ENCODE measurements at regions not wholly inside any gene's neighbourhood (a gene's known extent, or its start where the extent isn't known, plus 50 kb on each side); places are given as distances from the start of the nearest gene placed in this dataset.
"Not testable (repeated sequence)": the region's sequence is repeated elsewhere in the genome, so short reads cannot be mapped to it uniquely, and the experiment has no call there.

DNA sequence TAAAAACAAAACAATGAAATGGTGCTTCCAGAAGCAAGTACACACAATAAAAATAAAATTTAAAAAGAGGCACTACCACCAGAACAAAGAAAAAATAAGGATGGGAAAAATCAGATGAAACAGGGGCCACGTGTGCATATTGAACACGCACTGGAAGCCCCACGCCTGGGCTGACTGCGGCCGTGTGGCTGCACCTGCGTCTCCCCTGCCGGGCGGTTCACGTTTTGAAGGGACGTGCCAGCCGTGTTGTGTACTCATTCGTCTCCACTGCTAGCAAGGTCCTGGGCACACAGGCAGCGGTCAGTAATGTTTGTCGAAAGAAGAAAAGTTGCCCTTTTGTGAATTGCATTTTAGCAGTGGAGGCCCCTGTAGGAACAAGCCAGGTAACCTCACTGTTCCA is 255.9 kb upstream of the RNF32 start:
- H3K27ac Mint-ChIP-seq: no peak overlapping the region
- no peak for ATAC-seq (ENCODE audit: low read depth in 2 of 2)
- H3K4me3 ChIP-seq (ENCODE audit: low read depth, low read length): no peak overlapping the region

DNA sequence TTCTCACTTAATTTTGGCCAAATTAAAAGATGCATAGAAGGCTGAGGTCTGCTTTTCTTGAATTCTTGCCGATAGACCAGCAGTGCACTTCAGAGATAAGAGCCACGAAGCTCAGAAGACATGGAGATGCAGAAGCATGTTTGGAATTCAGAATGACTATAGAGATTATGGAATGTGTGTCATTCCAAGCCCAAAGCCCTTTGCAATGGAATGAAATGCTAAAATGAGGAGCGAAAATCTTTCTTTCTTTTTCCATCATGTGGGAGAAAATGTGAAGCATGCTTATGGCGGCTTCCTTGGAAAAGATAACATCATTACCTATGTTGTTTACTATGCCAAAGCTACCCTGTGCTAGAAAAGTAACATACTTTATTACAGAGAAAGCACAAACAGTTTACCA is 257.0 kb upstream of the RNF32 start:
- H3K27ac ChIP-seq (ENCODE audit: insufficient read depth, low read length, poor library complexity, severe bottlenecking): no peak overlapping the region
- no peak overlapping the region for H3K4me3 ChIP-seq (ENCODE audit: low read depth, low read length)
- H3K27ac Mint-ChIP-seq: no peak overlapping the region
- peaks cover 4% of the 10 kb centered on the region for H3K27me3 Mint-ChIP-seq
- DNase-seq: no peak
- no peaks in the 10 kb centered on the region for H3K36me3 Mint-ChIP-seq
- no peaks in the 10 kb centered on the region for H3K4me1 ChIP-seq (ENCODE audit: control insufficient read depth, insufficient read depth, low read length, poor library complexity, severe bottlenecking)
- no peak for ATAC-seq (ENCODE audit: low read depth in 2 of 2)
- no peak overlapping the region for H3K4me3 Mint-ChIP-seq
- no peaks in the 10 kb centered on the region for H3K36me3 ChIP-seq (ENCODE audit: control insufficient read depth, insufficient read depth, low read length)
- no peaks in the 10 kb centered on the region for H3K9me3 Mint-ChIP-seq
- H3K4me1 Mint-ChIP-seq: no peaks in the 10 kb centered on the region
- no peaks in the 10 kb centered on the region for H3K27me3 ChIP-seq (ENCODE audit: control insufficient read depth, insufficient read depth, low read length)
- no peaks in the 10 kb centered on the region for H3K9me3 ChIP-seq (ENCODE audit: control insufficient read depth in 2 of 2, low read length in 2 of 2)

More for the DNA sequence above, 255.9 kb upstream of the RNF32 start:
- Mint-ChIP-seq H3K27me3 (peaks cover 4% of the 10 kb centered on the region), H3K36me3 (no peaks in the 10 kb centered on the region), H3K9me3 (no peaks in the 10 kb centered on the region), H3K4me3 (no peak overlapping the region), H3K4me1 (no peaks in the 10 kb centered on the region)
- Histone ChIP-seq H3K4me1 (ENCODE audit: control insufficient read depth, insufficient read depth, low read length, poor library complexity, severe bottlenecking) (no peaks in the 10 kb centered on the region), H3K27ac (ENCODE audit: insufficient read depth, low read length, poor library complexity, severe bottlenecking) (no peak overlapping the region), H3K9me3 (ENCODE audit: control insufficient read depth in 2 of 2, low read length in 2 of 2) (no peaks in the 10 kb centered on the region), H3K36me3 (ENCODE audit: control insufficient read depth, insufficient read depth, low read length) (no peaks in the 10 kb centered on the region), H3K27me3 (ENCODE audit: control insufficient read depth, insufficient read depth, low read length) (no peaks in the 10 kb centered on the region)
- no peak for DNase-seq

DNA sequence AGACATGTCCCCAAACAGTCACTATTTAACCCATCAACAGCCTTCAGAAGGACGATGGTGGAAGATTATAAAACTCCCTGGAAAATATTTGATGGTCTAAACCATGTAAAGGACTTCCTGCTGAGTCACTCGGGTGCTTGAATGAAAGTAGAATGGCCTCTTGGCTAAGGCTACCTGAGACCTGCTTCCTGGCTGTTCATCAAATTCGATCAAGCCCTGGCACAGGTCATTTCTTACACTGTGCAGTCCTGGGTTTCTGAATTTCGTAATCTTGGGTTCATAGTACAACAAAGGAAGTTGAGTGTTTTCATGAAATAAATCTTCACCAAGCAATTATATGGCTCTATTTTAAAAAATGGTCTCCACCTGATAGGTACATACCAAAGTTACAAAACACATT is 260.3 kb upstream of the RNF32 start:
- no peak for DNase-seq
- Mint-ChIP-seq H3K4me1 (no peaks in the 10 kb centered on the region), H3K36me3 (no peaks in the 10 kb centered on the region), H3K27me3 (no peaks in the 10 kb centered on the region), H3K4me3 (no peak overlapping the region), H3K27ac (peak overlapping the region in 1 of 3 donors; percentile 15), H3K9me3 (peaks cover 0 to 1% (median 0%) of the 10 kb centered on the region in 7 donors)
- Histone ChIP-seq H3K36me3 (ENCODE audit: control insufficient read depth, insufficient read depth, low read length) (no peaks in the 10 kb centered on the region), H3K9me3 (ENCODE audit: control insufficient read depth in 2 of 2, low read length in 2 of 2) (no peaks in the 10 kb centered on the region), H3K27me3 (ENCODE audit: control insufficient read depth, insufficient read depth, low read length) (no peaks in the 10 kb centered on the region), H3K4me3 (ENCODE audit: low read depth, low read length) (no peak overlapping the region), H3K4me1 (ENCODE audit: control insufficient read depth, insufficient read depth, low read length, poor library complexity, severe bottlenecking) (no peaks in the 10 kb centered on the region), H3K27ac (ENCODE audit: insufficient read depth, low read length, poor library complexity, severe bottlenecking) (no peak overlapping the region)
- no peak for ATAC-seq (ENCODE audit: low read depth in 2 of 2)

DNA sequence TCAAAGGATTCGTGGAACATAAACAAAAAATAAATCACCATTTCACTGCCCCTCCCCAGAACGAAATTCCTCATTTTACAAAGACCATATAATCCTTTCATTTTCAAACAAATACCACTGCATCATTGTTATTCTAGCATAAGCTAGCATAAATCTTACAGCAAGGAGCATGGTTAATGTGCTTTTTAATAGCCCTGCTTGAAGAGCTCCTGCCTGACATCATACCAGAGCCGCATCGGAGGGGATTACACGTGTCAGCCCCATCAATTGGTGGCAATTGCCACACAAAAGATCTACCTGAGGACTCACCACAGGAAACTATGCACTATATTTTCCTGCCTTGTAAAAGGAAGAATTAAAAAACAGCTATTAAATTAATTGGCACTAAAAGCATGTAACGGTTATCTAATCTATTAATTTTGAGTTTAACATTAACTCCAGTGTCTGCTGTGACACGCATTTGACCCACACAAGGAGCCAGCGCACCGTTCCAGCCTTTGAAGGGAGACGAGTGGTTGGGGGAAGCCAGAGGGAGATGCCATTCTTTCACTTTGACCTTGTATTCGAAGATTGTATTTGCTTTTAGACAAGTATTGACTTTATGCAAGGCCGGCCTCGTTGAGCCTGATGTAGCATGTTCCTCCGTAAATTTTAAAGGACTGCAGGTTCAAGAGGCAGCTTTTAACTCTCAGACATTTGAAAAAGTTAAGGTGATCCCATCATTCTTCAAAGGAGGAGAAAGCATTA is 261.1 kb upstream of the RNF32 start:
- H3K36me3 Mint-ChIP-seq: no peaks in the 10 kb centered on the region
- H3K27me3 Mint-ChIP-seq: no peaks in the 10 kb centered on the region
- no peak overlapping the region for H3K27ac Mint-ChIP-seq
- H3K4me1 Mint-ChIP-seq: no peaks in the 10 kb centered on the region
- ATAC-seq (ENCODE audit: low read depth in 2 of 2): no peak
- Histone ChIP-seq H3K9me3 (ENCODE audit: control insufficient read depth in 2 of 2, low read length in 2 of 2) (no peaks in the 10 kb centered on the region), H3K36me3 (ENCODE audit: control insufficient read depth, insufficient read depth, low read length) (no peaks in the 10 kb centered on the region), H3K4me1 (ENCODE audit: control insufficient read depth, insufficient read depth, low read length, poor library complexity, severe bottlenecking) (no peaks in the 10 kb centered on the region), H3K4me3 (ENCODE audit: low read depth, low read length) (no peak overlapping the region), H3K27ac (ENCODE audit: insufficient read depth, low read length, poor library complexity, severe bottlenecking) (no peak overlapping the region), H3K27me3 (ENCODE audit: control insufficient read depth, insufficient read depth, low read length) (no peaks in the 10 kb centered on the region)
- H3K4me3 Mint-ChIP-seq: no peak overlapping the region
- peaks cover 0 to 1% (median 0%) of the 10 kb centered on the region in 7 donors for H3K9me3 Mint-ChIP-seq
- no peak for DNase-seq

DNA sequence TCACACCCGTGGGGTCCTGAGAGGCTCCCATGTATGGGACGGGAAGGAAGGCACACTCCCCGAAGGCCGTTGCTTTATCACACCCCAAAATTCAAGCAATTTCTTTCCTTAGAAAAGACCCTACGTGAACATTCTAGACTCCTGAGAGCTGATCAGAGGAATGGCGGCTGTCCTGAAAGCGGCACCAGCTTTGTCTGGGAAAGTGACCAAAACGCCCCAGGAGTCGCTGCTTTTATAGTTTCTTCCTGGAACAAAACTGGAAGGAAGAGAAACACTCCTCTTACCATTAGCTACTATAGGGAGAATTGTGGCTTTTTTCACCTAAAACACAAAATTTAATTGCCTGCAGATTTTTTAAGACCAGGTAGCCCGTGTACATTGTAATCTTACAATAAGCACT is 261.8 kb upstream of the RNF32 start:
- Mint-ChIP-seq H3K27me3 (no peaks in the 10 kb centered on the region), H3K27ac (no peak overlapping the region), H3K4me1 (no peaks in the 10 kb centered on the region), H3K4me3 (no peak overlapping the region), H3K36me3 (no peaks in the 10 kb centered on the region), H3K9me3 (peaks cover 0 to 2% (median 0%) of the 10 kb centered on the region in 7 donors)
- no peaks in the 10 kb centered on the region for H3K27me3 ChIP-seq (ENCODE audit: control insufficient read depth, insufficient read depth, low read length)
- no peak overlapping the region for H3K4me3 ChIP-seq (ENCODE audit: low read depth, low read length)
- no peak overlapping the region for H3K27ac ChIP-seq (ENCODE audit: insufficient read depth, low read length, poor library complexity, severe bottlenecking)
- ATAC-seq (ENCODE audit: low read depth in 2 of 2): no peak
- H3K4me1 ChIP-seq (ENCODE audit: control insufficient read depth, insufficient read depth, low read length, poor library complexity, severe bottlenecking): no peaks in the 10 kb centered on the region
- no peaks in the 10 kb centered on the region for H3K9me3 ChIP-seq (ENCODE audit: control insufficient read depth in 2 of 2, low read length in 2 of 2)
- no peak for DNase-seq
- no peaks in the 10 kb centered on the region for H3K36me3 ChIP-seq (ENCODE audit: control insufficient read depth, insufficient read depth, low read length)

DNA sequence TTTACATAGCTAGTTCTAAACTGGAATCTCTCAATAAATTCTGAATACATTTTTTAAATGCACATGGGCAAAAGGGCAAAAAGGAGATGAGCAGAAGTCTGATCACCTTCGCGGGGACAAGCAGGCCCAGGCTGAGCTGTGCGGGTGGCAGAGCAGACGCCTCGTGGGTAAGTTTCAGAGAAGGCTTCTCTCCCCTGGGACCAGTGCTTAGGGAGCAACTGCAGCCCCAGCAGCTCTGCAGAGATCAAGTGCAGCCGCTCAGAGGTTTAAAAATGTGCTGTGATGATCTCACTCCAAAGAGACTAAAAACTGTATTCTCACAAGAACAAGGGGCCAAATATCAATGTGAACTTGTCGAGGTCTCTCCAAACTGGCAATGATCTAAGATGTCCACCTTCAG is 264.3 kb upstream of the RNF32 start:
- H3K27me3 ChIP-seq (ENCODE audit: control insufficient read depth, insufficient read depth, low read length): no peaks in the 10 kb centered on the region
- H3K4me1 ChIP-seq (ENCODE audit: control insufficient read depth, insufficient read depth, low read length, poor library complexity, severe bottlenecking): no peaks in the 10 kb centered on the region
- H3K4me3 Mint-ChIP-seq: no peak overlapping the region
- H3K36me3 Mint-ChIP-seq: no peaks in the 10 kb centered on the region
- DNase-seq (no peak), ATAC-seq (ENCODE audit: low read depth in 2 of 2) (no peak)
- H3K4me3 ChIP-seq (ENCODE audit: low read depth, low read length): no peak overlapping the region
- no peaks in the 10 kb centered on the region for H3K9me3 ChIP-seq (ENCODE audit: control insufficient read depth in 2 of 2, low read length in 2 of 2)
- H3K27me3 Mint-ChIP-seq: no peaks in the 10 kb centered on the region
- no peak overlapping the region for H3K27ac Mint-ChIP-seq
- no peaks in the 10 kb centered on the region for H3K36me3 ChIP-seq (ENCODE audit: control insufficient read depth, insufficient read depth, low read length)
- H3K4me1 Mint-ChIP-seq: no peaks in the 10 kb centered on the region
- H3K27ac ChIP-seq (ENCODE audit: insufficient read depth, low read length, poor library complexity, severe bottlenecking): no peak overlapping the region
- H3K9me3 Mint-ChIP-seq: peaks cover 0 to 7% (median 1%) of the 10 kb centered on the region in 7 donors

DNA sequence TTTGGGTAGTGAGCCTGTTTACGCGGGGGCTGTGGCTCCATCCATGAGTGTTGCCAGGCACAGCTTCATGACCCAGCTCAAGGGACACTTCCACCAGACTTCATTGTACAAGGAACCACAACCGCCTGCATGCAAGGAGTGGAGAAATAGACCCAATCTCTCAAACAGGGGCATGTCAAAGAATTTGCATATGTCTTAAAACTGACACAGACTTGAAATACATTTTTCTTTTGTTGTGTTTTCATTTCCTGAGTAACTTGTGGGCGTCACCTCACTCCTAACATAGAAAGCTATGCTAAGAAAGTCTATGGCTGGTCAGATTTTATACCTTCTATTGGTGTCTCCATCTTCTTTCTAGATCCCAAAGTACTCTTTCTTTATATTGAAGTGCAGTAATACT is 266.2 kb upstream of the RNF32 start:
- Mint-ChIP-seq H3K27me3 (no peaks in the 10 kb centered on the region), H3K27ac (no peak overlapping the region), H3K36me3 (no peaks in the 10 kb centered on the region), H3K4me1 (no peaks in the 10 kb centered on the region), H3K4me3 (no peak overlapping the region), H3K9me3 (peaks cover 0 to 16% (median 3%) of the 10 kb centered on the region in 7 donors)
- no peaks in the 10 kb centered on the region for H3K36me3 ChIP-seq (ENCODE audit: control insufficient read depth, insufficient read depth, low read length)
- ATAC-seq (ENCODE audit: low read depth in 2 of 2) (no peak), DNase-seq (no peak)
- no peaks in the 10 kb centered on the region for H3K4me1 ChIP-seq (ENCODE audit: control insufficient read depth, insufficient read depth, low read length, poor library complexity, severe bottlenecking)
- H3K27ac ChIP-seq (ENCODE audit: insufficient read depth, low read length, poor library complexity, severe bottlenecking): no peak overlapping the region
- H3K4me3 ChIP-seq (ENCODE audit: low read depth, low read length): no peak overlapping the region
- H3K27me3 ChIP-seq (ENCODE audit: control insufficient read depth, insufficient read depth, low read length): no peaks in the 10 kb centered on the region
- H3K9me3 ChIP-seq (ENCODE audit: control insufficient read depth in 2 of 2, low read length in 2 of 2): no peaks in the 10 kb centered on the region

DNA sequence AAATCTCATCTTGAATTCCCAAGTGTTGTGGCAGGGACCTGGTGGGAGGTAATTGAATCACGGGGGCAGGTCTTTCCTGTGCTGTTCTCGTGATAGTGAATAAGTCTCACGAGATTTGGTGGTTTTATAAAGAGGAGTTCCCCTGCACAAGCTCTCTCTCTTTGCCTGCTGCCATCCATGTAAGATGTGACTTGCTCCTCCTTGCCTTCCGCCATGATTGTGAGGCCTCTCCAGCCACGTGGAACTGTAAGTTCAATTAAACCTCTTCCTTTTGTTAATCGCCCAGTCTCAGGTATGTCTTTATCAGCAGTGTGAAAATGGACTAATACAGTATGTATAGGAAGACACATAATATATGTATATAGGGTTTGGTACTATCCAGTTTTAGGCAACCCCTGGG is 270.6 kb upstream of the RNF32 start:
- H3K9me3 ChIP-seq (ENCODE audit: control insufficient read depth in 2 of 2, low read length in 2 of 2); ATAC-seq (ENCODE audit: low read depth in 2 of 2); H3K4me1 Mint-ChIP-seq; H3K27me3 Mint-ChIP-seq; H3K36me3 Mint-ChIP-seq; H3K27ac ChIP-seq (ENCODE audit: insufficient read depth, low read length, poor library complexity, severe bottlenecking); DNase-seq; H3K4me1 ChIP-seq (ENCODE audit: control insufficient read depth, insufficient read depth, low read length, poor library complexity, severe bottlenecking); H3K4me3 Mint-ChIP-seq; H3K27ac Mint-ChIP-seq; H3K36me3 ChIP-seq (ENCODE audit: control insufficient read depth, insufficient read depth, low read length); H3K4me3 ChIP-seq (ENCODE audit: low read depth, low read length); H3K27me3 ChIP-seq (ENCODE audit: control insufficient read depth, insufficient read depth, low read length): not testable (repeated sequence)
- H3K9me3 Mint-ChIP-seq: peaks cover 2 to 16% (median 3%) of the 10 kb centered on the region in 7 donors
